ENCODE measurements at regions not wholly inside any gene's neighbourhood (a gene's known extent, or its start where the extent isn't known, plus 50 kb on each side); places are given as distances from the start of the nearest gene placed in this dataset.

DNA sequence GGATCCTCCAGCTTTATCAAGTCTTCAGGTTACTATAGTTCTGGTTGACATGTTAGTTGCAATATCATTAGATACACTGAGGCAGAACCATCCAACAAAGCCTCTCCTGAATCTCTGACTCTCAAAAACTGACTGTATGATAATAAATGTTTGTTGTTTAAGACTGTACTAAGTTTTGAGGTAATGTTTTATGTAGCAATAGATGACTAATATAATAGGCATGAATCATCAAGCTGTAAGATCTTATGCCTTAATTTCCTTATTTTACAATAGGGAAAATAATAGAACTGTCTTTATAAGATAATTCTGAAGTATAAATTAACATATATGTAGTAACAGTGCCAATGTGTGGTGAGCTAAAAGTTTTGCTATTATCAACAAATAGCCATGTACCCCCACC lies 88.9 kb upstream of the TBC1D5 start (continued):
- TF ChIP-seq, protein P1, sequence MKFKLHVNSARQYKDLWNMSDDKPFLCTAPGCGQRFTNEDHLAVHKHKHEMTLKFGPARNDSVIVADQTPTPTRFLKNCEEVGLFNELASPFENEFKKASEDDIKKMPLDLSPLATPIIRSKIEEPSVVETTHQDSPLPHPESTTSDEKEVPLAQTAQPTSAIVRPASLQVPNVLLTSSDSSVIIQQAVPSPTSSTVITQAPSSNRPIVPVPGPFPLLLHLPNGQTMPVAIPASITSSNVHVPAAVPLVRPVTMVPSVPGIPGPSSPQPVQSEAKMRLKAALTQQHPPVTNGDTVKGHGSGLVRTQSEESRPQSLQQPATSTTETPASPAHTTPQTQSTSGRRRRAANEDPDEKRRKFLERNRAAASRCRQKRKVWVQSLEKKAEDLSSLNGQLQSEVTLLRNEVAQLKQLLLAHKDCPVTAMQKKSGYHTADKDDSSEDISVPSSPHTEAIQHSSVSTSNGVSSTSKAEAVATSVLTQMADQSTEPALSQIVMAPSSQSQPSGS (IDR thresholded peaks at IDR 0.05; ENCODE audit: low read length), result no peak

Data from H1 (cell line).